SKM-1 (cell line): ENCODE measurements at regions not wholly inside any gene's neighbourhood (a gene's known extent, or its start where the extent isn't known, plus 50 kb on each side); places are given as distances from the start of the nearest gene placed in this dataset.

Source experiments
- DNase-seq: peaks from one replicate; lab custom pipeline; 2025; ENCODE audit not compliant: unreplicated experiment; lab: John Stamatoyannopoulos, UW

DNA sequence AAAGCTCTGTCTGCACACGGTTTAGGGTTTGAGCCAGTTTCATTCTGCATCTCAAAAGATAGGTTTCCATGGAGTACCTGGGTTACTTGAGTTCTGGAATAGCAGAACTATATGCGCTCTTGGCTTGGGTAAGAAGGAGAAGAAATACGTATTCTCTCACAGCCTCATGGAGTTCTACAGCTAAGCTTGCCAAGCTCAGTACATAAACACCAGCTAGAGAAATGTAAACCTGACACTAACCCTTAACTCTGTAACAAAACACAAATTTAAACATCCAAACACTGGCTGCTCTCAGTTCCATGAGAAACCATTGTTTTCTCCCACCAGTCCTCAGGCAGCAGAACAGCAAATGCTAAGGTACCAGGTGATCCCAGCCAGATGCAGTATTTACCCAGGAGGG, 557.2 kb downstream of the INHBA start:
- DNase-seq = no peak

DNA sequence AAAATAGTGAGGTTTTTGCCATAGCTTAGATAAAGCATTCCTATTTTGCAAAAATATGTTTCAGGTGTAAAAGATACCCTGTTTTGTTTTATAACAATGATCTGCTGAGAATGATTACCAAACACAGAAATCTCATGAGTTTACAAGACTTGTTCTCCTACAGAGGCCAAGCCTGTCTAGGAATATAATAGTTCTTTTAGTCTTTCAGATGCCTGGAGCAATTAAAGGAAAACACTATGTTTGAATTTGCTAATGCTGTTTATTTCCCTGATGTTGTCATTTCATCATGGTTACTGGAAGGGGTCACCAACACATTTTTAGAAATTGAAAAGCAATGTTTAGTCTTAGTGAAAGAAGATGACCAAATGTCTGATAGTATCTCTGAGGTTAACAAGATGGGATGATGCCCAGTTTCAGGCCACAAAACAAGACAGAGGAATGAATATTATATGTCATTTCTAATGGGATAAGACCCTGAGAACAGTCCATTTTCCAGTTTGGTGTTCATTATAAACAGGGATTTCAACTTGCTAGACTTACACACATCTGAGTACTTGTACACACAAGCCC, 559.9 kb downstream of the INHBA start:
- no peak for DNase-seq

DNA sequence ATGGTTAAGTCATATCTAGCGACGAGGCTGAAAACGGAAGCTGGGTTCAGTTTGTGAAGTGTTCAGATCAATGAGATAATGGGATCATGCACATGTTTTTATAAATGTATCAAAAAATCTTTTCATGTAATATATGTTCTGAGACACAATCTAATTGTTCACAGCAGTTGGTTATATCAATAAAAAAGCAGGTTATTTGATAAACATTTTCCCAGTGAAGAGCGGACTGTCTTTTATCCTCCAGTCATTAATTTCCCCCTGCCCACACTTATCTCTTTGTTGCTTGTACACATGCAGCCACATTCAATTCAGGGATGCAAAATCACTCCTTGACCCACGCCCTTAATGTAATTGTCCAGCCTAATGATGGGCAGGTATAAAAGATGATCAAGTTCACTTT, 563.1 kb downstream of the INHBA start:
- DNase-seq = no peak

DNA sequence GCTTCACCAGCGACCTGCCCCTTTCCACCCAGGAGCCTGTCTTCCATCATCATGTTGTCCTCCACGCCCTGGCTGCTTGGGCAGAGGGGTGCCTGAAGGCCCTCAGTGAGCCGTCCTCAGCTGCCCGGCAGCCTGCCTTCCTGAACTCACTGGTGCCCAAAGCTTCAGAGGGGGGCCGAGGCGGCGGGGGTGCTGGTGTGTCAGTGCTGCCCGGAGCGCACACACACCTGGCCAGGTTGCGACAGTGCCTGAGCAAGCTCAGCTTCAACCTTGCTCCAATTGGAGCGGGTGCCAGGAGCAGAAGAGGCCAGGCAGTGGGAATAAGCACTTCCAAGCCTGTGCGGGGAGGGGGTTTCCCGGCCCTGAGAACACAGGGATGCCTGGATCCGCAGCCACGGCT, 566.3 kb downstream of the INHBA start:
- DNase-seq = no peak

DNA sequence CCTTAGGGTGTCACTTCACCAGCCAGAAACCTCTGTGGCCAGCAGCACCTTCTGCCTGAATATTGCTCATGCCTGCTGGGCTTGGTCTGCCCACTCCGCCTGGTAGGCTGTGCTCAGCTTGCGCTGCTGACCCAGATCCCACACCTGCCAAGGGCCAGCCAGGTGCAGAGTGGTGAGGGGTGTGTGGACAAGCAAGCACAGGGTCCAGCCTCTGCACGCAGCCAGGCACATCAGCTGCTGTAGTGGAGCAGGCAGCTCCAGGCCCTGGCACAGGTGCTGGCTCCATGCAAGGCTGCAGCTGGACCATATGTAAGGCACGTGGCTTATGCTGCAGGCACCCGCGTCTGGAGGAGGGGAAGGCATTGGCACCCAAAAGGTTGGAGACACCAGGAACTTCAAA, 567.4 kb downstream of the INHBA start:
- DNase-seq = no peak

DNA sequence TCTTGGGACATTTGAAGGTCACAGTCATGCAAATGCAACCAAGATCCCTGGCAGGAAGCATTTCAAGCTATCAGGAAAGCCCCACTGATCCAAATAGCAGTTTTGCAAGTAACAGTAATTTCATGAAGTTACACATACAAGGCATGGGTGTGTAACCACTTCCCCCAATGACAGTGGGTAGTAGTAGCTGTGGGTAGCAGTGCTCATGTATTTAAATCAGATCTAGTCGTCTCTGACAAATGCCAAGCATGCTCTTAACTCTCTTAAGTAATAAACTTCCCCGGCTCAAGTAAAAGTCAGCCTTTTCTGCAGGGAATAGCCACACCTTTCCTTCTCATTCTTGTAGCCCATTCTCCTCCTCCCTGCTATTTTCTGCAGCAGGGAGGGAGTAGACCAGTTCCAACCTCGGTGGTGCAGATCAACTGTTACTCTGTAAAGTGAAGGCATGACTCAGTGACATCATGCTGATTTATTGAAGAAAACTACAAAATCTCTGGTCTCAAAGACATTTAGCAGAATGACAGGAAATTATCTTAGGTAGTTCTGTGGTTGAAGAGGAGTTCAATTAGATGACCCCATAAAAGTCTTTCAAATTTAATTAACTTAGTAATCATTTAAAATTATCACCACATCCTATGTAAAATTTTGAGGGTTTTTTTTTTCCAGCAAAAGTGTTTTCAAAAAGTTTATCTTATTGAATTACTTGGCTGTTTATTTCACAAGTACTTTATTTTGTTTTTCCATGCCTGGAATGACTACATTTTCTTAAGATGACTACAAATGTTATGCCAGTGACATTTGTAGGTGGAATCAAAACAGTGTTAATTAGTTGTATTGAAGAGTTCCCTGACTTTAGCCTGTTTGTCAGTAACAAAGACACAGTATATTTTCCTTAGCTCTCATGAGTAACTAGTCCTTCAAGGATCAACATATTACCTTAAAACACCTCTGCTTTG, 568.3 kb downstream of the INHBA start:
- DNase-seq = no peak

DNA sequence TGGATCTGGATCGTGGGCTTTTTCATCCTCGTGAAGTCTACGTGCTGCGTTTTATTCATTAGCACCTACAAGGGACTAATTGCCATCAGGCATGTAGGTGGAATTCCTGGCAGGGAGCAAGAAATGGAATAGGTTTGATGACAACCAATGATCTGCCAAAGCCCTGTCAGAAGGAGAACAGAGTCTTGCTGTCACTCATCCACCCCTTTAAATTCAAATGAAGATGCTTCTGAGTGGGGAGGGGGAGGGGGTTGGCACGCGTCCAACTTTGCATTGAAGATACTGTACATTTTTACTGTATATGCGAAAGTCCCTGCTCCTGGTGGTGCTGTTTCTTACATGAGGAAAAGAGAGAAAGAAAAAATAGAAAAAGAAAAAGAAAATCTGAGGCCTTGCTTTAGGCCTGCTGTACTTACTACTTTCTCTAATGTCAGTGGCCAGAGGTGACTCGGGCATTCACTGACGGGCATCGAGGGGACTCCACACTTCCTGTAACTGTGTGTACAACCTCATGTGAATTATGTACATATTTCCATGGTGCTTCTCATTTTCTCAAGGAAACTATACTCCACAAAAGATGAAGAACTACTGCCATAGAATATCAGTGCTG, 569.1 kb downstream of the INHBA start:
- no peak for DNase-seq

DNA sequence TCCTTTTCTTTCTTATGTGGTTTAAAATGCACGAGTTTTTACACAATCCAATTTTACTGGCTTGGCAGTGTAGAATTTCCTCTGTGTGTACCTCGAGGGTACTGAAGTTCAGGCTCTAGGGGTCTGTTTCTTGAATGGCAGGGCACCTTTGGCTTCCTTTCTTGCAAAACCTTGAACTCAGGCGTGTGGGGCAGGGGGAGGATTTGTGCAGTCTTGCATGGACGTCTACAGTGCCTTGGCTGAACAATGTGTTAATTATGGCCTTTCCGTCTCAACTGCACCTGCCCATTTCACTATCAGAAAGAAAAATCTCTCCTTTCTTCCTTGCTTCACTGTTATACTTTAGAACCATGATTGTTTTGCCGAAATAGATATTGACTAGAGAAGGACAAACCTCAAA, 570.9 kb downstream of the INHBA start:
- no peak for DNase-seq

DNA sequence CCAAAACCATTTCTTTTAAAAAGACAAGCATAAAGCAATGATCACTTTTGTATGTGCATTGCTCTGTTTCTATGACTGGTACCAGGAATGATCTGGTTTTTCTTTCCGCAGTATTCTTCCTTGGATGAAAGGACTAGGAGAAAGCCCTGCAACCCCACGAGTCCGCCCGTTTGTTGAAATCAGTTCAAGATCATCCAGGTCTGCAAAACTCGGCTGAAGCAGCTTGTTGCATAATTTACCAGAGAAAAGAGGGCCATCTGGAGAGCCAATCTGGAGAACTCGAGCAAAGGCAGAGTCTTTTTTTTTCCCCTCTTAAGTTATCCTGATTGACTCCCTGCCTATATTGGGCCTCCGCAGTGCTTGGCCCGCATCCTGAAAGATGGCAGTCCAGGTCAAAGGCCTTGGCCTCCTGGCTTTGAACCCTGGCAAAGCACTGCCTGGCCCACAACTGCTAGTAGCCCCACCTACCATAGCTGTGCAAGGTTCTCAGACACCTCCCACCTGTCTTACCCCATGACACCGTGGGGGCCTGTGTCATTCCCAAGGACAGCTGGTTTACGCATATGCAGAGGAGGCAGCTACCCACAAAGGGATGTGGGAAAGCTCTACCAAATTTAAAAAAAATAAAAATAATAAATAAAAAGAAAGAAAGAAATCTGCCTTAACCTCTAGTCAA, 572.2 kb downstream of the INHBA start:
- DNase-seq = no peak

DNA sequence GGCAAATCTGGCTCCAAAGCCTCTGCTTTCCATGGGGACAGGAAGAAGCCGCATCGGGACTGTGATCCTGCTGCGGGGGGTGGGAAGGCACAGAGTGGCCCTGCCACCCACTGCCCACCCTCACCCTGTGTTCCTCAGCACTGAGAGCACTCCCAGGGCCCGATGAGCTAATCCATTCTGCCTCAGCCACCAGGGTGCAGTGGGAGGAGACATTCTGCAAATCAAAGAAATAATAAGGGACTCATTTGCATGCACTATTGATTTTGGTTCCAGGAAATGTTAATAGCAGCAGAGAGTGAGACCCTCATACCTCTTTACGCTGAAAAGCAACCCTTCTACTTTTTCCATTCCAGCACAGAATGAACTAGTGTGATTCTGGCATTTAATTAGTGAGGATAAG, 572.8 kb downstream of the INHBA start:
- DNase-seq = no peak

DNA sequence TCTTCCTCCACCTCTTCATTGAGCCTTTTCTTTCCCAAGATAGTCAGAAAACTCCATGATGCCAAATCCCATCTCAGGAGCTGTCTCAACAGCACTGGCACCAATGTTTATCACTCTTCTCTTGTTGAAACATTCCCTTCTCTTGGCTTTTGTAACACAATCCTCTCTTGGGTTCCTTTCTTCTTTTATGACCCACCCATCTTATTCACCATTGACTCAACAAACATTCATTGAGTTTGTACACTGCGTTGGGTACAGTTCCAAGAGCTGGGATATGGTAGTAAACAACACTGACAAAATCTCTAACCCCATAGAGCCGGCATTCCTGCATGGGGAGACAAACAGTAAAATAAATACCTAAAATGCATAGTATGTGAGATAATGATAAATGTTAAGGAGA, 577.5 kb downstream of the INHBA start:
- no peak for DNase-seq

DNA sequence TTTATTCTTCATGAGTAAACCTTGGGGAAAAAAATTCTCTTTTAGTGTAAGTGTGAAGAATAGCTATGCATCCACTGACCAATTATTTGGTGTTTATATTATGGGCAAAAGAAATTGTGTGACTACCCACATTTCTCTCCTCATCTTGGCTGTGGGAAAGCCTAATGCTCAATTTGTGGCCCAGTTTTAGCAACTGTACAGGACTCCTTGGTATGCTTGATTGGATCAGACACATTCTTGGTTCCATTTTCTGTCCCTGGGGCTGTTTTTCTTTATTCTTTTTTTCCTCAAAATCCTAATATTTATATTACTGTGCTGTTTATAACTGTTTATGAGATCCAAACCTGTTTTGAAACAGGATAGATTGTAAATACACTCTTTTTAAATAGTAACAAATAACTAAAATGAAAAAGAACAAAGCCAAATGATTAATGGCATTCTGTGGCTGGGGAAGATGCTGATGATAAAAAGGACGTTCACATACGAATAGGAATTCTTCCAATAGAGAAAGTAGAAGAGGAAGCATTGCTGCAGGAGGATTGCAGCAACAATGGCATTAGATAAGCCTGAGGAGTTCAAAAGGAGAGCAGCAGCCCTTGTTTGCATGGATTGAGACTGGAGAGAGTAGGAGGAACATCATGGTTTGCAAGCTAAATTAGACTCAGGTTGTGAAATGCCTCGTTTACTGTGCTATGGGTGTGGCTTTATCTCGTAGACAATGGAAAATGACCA, 580.5 kb downstream of the INHBA start:
- DNase-seq = peak; percentile 30

DNA sequence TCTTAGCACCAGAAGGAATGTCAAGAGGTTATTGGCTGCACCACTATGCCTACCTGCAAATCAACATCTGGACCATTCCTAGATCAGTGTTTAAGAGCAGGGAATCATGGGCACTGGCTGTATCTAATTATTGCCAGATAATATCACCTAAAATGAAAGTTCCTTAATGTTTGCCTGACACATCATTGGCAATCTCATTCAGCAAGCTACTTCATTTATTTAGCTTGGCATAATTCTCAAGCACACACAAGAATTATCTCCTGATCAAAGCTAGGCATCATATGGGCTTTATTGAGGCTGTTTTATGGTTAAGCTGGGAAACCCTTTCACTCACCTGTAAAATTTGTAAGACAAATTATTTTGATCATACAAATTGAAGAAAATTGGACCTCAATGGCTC, 581.7 kb downstream of the INHBA start:
- no peak for DNase-seq

DNA sequence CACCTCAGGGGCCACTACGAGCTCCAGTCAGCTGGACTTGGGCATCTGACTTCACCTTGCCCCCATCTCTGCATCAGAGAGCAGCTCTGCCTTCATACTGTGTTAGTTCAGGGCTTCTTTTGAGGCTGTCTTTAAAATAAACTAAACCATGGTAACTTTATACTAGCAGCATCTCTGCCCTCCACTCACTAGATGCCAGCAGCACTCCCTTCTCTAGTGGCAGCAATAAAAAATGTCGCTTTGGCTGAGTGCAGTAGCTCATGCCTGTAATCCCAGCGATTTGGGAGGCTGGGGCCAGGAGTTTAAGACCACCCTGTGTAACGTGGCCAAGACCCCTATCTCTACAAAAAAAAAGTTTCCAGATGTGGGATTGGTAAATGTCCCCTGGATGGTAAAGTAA, 584.4 kb downstream of the INHBA start:
- DNase-seq = no peak

DNA sequence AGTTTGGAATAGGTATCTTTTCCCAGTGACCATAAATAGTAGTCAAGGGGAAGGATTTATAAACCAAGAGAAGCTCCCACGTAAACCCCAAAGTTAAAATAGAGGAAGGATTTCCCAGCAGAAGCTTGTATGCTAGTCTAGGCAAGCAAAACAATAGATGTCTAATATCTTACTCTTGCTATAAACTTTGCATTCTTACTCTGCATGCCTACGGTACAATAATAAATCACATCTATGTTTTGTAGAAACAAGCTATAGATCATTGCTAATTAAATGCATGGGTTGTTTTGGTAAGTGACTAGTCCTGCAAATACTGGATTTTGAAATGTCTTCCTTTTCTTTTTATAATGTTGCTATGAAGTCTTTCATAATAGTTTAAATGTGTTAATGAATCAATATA, 585.5 kb downstream of the INHBA start:
- no peak for DNase-seq

DNA sequence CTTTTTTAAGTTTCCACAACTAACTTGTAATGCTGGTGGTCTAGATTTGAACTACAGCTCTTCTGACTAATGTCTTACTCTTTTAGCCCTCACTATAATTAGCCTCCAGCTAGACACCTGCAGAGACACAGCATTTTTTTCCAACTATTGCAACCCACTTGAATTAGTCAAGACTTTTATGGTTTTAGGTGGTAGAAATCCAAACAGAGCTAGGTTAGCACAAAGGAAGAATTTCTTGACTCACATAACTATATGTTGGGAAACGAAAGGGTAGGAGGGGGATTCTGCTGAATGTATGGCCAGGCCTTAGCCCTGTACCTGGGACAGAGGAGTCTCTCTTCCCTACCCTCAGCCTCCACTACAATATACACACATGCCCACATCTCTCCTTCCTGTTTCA, 586.1 kb downstream of the INHBA start:
- no peak for DNase-seq

DNA sequence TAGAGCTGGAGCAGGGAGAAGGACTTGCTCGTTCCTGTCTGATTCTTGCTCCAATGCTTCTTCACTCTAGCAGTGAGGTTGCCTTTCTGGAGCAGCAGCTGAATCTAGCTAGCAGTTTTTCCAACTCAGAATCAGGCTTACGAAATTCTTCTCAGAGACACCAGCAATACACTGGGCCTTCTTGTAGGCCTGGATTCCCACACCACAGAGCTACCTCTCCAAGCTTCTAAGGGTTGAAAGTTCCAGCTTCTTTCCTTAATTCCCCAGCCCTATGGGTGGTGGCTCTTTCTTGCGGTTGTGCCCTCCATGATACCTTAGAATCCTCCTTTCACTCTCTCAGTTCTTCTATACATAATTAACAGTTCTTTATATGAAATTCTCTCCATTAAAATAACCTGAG, 586.6 kb downstream of the INHBA start:
- no peak for DNase-seq

DNA sequence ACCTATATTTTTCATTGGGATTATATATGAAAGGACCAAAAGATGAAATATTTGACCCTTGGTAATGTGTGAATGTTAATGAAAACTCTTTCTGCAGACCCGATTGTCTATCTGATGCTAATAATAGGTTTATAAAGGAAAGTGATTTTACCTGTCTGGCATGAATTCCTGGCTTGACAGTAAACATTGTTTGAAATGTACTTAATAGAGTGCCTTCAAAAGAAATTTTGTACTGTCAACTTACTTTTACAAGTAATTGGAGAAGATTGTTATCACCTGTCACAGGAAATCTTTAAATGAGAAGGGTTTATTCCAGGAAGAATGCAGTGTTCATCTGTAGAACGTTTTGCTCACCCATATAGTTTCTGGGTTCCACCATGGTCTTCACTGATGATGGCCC, 588.2 kb downstream of the INHBA start:
- no peak for DNase-seq

DNA sequence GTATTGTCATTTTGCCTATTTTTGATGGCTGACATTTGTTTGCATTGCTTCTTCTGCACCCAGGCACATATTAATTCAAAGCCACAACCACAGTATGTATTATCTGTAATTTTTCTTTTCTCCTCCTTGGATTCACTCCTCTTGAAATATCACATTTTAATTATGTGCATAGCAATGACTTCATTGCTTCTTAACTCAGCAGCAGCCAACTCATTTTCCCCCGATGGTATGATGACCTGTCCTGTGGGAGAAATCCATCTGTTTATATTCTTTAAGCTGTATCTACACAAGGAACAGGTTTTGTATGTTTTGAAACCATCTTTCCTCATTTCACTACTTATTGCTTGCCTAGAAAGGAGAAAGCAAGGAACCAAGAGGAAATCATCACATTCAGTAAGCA, 588.8 kb downstream of the INHBA start:
- DNase-seq = no peak

DNA sequence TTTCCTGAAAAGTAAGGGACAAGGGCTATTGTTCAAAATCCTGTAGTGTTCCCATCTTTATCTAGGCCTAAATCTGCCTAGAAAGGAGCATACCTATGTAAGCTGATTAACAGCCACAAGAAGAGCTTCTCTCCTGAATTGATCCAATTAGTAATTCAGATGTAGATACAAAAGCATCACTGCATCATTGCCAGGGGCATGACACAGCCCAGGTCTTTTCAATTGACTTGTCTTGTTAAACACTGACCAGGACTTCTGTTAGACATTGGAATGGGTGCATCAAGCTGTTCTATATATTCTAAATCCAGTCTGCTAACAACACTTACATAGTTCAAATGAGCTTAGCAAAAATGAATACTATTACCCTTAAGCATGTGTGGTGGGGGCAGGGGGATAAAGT, 589.2 kb downstream of the INHBA start:
- DNase-seq = no peak

DNA sequence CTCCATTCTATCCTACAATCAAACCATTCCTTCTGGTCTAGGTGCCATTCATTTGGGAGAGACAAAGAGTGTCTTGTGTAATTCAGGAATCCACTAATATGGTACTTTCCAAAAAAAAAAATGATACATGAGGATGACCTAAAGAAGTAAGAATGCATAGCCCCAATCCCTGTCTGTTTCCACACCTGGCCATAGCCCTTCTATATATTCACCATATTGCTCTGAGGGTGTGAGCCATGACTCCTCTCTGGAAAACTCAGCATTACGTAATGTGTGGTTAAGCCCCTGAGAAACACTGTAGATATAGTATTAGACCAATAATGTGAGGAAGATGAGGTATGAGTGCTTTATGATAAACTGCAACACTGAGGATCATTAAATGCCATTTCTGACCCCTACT, 592.7 kb downstream of the INHBA start:
- no peak for DNase-seq
